ENCODE measurements at regions not wholly inside any gene's neighbourhood (a gene's known extent, or its start where the extent isn't known, plus 50 kb on each side); places are given as distances from the start of the nearest gene placed in this dataset.

- H3K79me2 ChIP-seq (ENCODE audit: insufficient read depth, low read length): no peaks in the 10 kb centered on the region
- ChIA-PET RAD21 (ENCODE audit: low non-redundant PET in 1 of 2, low total read pairs in 2 of 2, uncharacterized antibody in 2 of 2, unreplicated experiment in 2 of 2) (no interaction called here), CTCF (no interaction called here), POLR2A (no interaction called here)
- TF ChIP-seq ATF3 (IDR thresholded peaks at IDR 0.05) (no peak), CBX3 (IDR thresholded peaks at IDR 0.05; ENCODE audit: low read depth) (no peak), ELF1 (IDR thresholded peaks at IDR 0.05; ENCODE audit: borderline replicate concordance, low read depth) (no peak), ZFX (IDR thresholded peaks at IDR 0.05) (no peak), EGR1 (IDR thresholded peaks at IDR 0.05; ENCODE audit: low read depth) (no peak), YY1 (IDR thresholded peaks at IDR 0.05; ENCODE audit: extremely low read depth, insufficient replicate concordance, low read depth, low read length) (no peak), SRF (IDR thresholded peaks at IDR 0.05; ENCODE audit: low read depth) (no peak), SP1 (IDR thresholded peaks at IDR 0.05; ENCODE audit: low read depth) (no peak), POLR2A (IDR thresholded peaks at IDR 0.05; ENCODE audit: borderline replicate concordance, extremely low read depth, insufficient read depth, insufficient read length) (no peak), TCF7L2 (IDR thresholded peaks at IDR 0.05; ENCODE audit: borderline replicate concordance, extremely low read depth, insufficient read depth, insufficient read length) (no peak), CEBPB (IDR thresholded peaks at IDR 0.05; ENCODE audit: low read depth) (no peak), POLR2AphosphoS5 (IDR thresholded peaks at IDR 0.05; ENCODE audit: low read depth, low read length) (no peak)
- TF ChIP-seq, protein P1, sequence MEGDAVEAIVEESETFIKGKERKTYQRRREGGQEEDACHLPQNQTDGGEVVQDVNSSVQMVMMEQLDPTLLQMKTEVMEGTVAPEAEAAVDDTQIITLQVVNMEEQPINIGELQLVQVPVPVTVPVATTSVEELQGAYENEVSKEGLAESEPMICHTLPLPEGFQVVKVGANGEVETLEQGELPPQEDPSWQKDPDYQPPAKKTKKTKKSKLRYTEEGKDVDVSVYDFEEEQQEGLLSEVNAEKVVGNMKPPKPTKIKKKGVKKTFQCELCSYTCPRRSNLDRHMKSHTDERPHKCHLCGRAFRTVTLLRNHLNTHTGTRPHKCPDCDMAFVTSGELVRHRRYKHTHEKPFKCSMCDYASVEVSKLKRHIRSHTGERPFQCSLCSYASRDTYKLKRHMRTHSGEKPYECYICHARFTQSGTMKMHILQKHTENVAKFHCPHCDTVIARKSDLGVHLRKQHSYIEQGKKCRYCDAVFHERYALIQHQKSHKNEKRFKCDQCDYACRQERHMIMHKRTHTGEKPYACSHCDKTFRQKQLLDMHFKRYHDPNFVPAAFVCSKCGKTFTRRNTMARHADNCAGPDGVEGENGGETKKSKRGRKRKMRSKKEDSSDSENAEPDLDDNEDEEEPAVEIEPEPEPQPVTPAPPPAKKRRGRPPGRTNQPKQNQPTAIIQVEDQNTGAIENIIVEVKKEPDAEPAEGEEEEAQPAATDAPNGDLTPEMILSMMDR (IDR thresholded peaks at IDR 0.05 in 2 of 3, conservative IDR thresholded peaks at IDR 0.05 in 1 of 3; ENCODE audit: borderline replicate concordance in 1 of 3, insufficient read depth in 1 of 3, low read depth in 2 of 3, low read length in 2 of 3): no peak
- no peaks in the 10 kb centered on the region for H3K9me3 ChIP-seq (ENCODE audit: control insufficient read depth in 1 of 2, insufficient read depth in 1 of 2, low read depth in 1 of 2, low read length in 2 of 2)
- H3K4me1 ChIP-seq (ENCODE audit: control insufficient read depth in 1 of 2, insufficient read depth in 2 of 2, low read length in 2 of 2): no peaks in the 10 kb centered on the region
- no TSS peak for BruUV-seq (replicated peaks)
- no peaks in the 10 kb centered on the region for H3K36me3 ChIP-seq (ENCODE audit: control insufficient read depth in 1 of 2, insufficient read depth in 2 of 2, low read length in 2 of 2)
- H3K4me2 ChIP-seq (ENCODE audit: low read length): no peak overlapping the region
- no peak overlapping the region for H3K4me3 ChIP-seq (replicated peaks in 1 of 2; ENCODE audit: low read depth in 1 of 2, low read length in 2 of 2)
- intact Hi-C loops (cut with micrococcal nuclease): no loop called here
- no peak for DNase-seq (ENCODE audit: low read depth, low spot score)
- H4K20me1 ChIP-seq (ENCODE audit: insufficient read depth): no peaks in the 10 kb centered on the region
- H3K9ac ChIP-seq (ENCODE audit: low read length): no peak overlapping the region
- H3K9me2 ChIP-seq (ENCODE audit: insufficient read depth): no peaks in the 10 kb centered on the region
- H2AFZ ChIP-seq (ENCODE audit: low read depth, low read length, poor library complexity, severe bottlenecking): no peak overlapping the region
- no peak overlapping the region for H3K27ac ChIP-seq (ENCODE audit: low read depth, low read length)
- H3K27me3 ChIP-seq (ENCODE audit: insufficient read depth, low read length): peaks cover 12% of the 10 kb centered on the region; the same call in 1 of the 2 replicates
- no peak for ATAC-seq
These were observed 111.2 kb downstream of the BRD1 start for GRCh38 chr22:49716441-49716840.
